LNCAP (cell line): ENCODE measurements at regions not wholly inside any gene's neighbourhood (a gene's known extent, or its start where the extent isn't known, plus 50 kb on each side); places are given as distances from the start of the nearest gene placed in this dataset.

ENCODE experiments used
- TF ChIP-seq, protein P1 (sequence below): fragments of 450-650 bp; IDR thresholded peaks from 2 replicates; pipeline ENCODE4 v1.5.1; 2017; ENCODE audit warnings: mild to moderate bottlenecking

DNA sequence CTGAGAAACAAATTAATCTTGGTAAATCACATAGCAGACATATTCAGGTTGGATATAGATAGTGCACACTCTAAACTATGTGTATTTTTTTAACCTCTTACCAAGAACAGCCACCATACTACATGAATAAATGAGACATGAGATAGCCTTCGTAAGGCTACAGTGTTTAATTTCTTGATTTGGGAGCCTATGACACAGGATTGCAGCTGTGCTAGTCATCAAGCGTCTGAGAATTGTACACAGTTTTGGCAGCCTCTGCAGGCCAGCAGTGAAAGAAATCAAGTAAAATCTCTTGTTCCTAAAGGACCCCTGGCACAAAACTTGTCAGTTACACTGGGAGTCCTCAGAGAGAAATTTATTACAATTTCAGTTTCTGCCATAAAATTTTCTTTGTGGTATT lies 236.1 kb downstream of the C12orf50 start:
- TF ChIP-seq, protein P1, sequence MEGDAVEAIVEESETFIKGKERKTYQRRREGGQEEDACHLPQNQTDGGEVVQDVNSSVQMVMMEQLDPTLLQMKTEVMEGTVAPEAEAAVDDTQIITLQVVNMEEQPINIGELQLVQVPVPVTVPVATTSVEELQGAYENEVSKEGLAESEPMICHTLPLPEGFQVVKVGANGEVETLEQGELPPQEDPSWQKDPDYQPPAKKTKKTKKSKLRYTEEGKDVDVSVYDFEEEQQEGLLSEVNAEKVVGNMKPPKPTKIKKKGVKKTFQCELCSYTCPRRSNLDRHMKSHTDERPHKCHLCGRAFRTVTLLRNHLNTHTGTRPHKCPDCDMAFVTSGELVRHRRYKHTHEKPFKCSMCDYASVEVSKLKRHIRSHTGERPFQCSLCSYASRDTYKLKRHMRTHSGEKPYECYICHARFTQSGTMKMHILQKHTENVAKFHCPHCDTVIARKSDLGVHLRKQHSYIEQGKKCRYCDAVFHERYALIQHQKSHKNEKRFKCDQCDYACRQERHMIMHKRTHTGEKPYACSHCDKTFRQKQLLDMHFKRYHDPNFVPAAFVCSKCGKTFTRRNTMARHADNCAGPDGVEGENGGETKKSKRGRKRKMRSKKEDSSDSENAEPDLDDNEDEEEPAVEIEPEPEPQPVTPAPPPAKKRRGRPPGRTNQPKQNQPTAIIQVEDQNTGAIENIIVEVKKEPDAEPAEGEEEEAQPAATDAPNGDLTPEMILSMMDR = no peak

DNA sequence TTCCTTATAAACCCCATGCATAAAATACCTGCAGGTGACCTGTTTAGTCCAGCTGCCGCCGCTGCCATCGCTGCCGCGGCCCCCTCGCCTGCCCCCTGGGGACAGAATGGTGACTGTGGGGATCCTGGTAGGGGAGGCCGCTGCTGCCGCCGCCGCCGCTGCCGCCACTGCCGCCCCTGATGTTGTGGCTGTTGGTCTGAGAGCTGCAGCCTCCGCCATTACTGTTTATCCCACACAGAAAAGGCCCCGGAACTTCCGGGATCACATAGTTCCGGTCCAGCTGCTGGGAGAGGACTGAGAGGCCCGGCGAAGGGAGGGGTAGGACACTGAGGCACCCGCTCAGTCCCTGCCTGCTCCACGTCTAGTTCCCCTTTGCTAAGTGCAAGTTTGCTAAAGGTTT lies 244.9 kb downstream of the C12orf50 start:
- TF ChIP-seq, protein P1 = no peak

DNA sequence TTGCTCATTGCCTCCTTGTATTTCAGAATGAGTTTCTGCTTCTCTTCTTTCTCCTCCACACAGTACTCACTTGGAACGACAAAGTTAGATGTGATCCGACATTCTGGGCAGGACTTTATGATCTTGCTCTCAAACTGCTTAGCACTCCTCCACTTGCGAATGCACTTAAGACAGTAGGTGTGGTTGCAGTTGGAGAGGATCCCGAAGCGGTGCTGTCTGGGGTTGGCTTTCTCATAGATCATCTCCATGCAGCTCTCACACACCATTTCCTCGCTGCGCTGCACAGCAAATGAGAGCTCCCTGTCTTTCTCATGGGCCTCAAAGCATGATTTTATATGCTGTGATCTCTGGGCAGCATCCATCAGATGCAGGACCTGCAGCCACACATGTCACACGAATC lies 245.7 kb downstream of the C12orf50 start:
- TF ChIP-seq, protein P1 = no peak

DNA sequence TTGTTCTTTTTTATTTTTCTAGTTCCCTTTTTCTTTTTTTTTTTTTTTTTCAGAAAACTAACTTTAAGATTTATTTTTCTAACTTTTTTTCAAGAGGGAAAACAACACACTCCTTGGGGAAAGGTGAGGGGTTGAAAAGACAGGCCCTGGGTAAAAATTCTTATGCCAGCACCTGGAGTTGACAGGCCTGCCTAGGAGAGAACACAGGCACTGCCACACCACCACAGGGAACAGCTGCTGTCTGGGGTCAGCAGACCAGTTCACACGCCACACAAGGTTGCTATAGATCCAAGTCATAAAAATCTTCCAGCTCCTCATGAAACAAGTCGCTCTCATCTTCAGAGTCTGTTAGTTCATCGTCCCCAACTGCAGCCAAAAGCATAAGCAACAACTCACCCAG lies 246.4 kb downstream of the C12orf50 start:
- TF ChIP-seq, protein P1 = no peak

DNA sequence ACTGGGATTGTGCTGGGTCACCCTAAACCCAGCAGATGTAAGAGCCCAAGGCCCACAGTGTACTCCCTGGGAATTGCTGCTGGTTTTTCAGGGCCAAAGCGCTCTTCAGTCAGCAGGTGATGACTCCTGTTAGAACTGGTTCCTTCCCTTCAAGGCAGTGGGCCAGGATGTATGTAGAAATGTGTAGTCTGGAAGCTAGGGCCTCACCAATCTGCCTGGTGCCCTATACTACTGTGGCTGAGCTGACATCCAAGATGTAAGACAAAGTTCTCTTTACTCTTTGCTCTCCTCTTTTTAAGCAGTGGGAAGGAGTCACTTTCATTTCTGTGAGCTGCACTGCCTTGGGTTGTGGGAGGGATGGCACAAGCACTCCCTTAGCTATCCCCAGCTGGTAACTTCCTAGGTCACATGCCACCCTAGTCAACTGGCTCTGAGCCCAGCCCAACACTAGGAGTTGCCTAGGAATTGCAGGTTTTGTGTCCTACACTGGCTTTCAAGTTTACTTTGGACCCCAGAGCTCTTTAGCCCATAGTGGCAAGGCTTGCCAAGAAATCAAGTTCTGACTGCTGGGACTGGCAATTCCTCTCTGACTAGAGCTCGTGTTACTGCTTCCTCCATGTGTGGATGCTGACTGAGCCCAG lies 249.2 kb downstream of the C12orf50 start:
- TF ChIP-seq, protein P1 = no peak

DNA sequence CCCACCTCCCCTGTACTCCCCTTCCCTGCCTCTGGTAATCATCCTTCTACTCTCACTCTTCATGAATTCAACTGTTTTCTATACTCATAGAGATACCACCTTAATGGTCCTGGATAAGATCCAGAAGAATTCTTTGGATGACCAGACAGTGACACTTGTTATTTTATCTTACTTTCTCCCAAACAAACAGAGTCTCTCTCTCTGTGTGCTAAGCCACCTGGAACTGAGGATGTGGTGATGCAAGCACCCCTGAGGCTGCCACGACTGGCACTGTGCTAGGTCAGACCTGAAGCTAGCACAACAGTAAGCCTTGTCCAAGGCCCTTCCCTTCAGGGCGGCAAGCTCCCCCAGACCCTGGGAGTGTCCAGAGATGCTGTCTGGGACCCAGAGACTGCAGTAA lies 250.2 kb downstream of the C12orf50 start:
- TF ChIP-seq, protein P1 = no peak

DNA sequence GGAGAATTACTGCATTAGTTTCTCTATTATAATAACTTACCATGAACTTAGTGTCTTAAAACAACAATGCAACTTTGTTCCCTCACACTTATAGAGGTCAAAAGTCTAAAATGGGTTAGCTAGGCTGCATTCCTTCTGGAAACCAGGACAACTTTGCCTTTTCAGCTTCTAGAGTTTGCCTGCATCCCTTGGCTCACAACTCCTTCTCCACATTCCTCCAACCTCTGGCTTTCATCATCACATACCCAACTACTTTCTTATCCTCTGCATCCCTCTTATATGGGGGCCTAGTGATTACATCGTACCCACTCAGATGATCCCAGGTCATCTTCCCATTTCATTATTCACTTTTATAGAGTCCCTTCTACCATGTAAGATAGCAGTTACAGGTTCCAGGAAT lies 251.1 kb downstream of the C12orf50 start:
- TF ChIP-seq, protein P1 = no peak

DNA sequence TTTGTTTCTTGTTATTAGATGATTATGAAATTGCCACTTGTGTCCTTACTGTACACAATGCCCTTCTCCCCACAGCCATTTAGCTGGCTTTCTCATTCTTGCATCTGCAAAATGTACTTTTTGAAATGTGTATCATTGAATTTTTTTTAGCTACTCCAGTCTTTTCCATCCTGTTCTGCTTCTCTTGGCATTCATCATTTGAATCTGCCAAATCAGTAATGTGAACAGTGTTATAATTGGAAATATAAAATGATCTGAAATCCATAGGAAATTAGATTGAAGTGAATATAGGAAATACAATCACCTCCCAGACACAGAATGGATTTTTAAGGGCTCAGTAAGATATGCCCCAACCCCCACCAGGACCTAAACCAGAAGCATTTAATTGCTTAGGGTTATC lies 253.4 kb downstream of the C12orf50 start:
- TF ChIP-seq, protein P1 = no peak
